Esophagus squamous epithelium (tissue), 5 donors: ENCODE measurements at regions not wholly inside any gene's neighbourhood (a gene's known extent, or its start where the extent isn't known, plus 50 kb on each side); places are given as distances from the start of the nearest gene placed in this dataset.
"Not testable (repeated sequence)": the region's sequence is repeated elsewhere in the genome, so short reads cannot be mapped to it uniquely, and the experiment has no call there.

Source experiments
- DNase-seq: peaks from one replicate; lab custom pipeline; 2025; lab: John Stamatoyannopoulos, UW
- H3K27ac ChIP-seq, 4 donors: fragments of 200-600 bp; sonication (generic); one replicate each; pipeline ENCODE4 v1.5.1; 2016 to 2019; ENCODE audit warnings: mild to moderate bottlenecking in 1 of 4
- H3K27me3 ChIP-seq, 4 donors: fragments of 200-600 bp; sonication (generic); 1 replicate in 3 of 4; 2 replicates in 1 of 4; pipeline versions ENCODE4 v1.5.1 to v1.6.0; 2017 to 2021; ENCODE audit warnings: antibody characterized with exemption in 1 of 4
- H3K36me3 ChIP-seq, 3 donors: fragments of 200-600 bp; sonication (generic); one replicate each; pipeline ENCODE4 v1.5.1; 2016 to 2019
- H3K4me1 ChIP-seq, 3 donors: fragments of 200-600 bp; sonication (generic); one replicate each; pipeline ENCODE4 v1.5.1; 2017 to 2019
- H3K4me3 ChIP-seq, 4 donors: fragments of 200-600 bp; sonication (generic); 1 replicate in 3 of 4; 2 replicates in 1 of 4; pipeline ENCODE4 v1.5.1; 2016 to 2019; ENCODE audit warnings: mild to moderate bottlenecking in 2 of 4, moderate library complexity in 1 of 4
- H3K9me3 ChIP-seq, 3 donors: fragments of 200-600 bp; sonication (generic); one replicate each; pipeline ENCODE4 v1.5.1; 2016 to 2019
- CTCF ChIP-seq, 6 experiments: fragments of 450-650 bp in 4 of 6; fragments of 200-600 bp in 2 of 6; sonication (generic) in 2 of 6; IDR thresholded peaks; one replicate each; pipeline ENCODE4 v1.5.1; 2016 to 2019; ENCODE audit warnings: antibody characterized with exemption in 6 of 6, mild to moderate bottlenecking in 4 of 6, moderate library complexity in 4 of 6
- POLR2A ChIP-seq, 4 donors: fragments of 450-650 bp; IDR thresholded peaks; one replicate each; pipeline ENCODE4 v1.6.1; 2017; ENCODE audit warnings: antibody characterized with exemption in 4 of 4, mild to moderate bottlenecking in 4 of 4, moderate library complexity in 3 of 4
- WGBS, 2 donors: methylation state at CpG; one replicate each; pipeline ENCODE4 v1.1.5; 2018; 5-methylcytosine and 5-hydroxymethylcytosine counted together
- intact Hi-C: fragments of 100-400 bp; cut with DNase I; formaldehyde crosslinking; loops from one replicate; pipeline ENCODE4 v1.15.0; 2022
- donor health status: DM: yes; HTN: yes; CAD: no.

- Histone ChIP-seq H3K27ac (no peak overlapping the region), H3K9me3 (no peaks in the 10 kb centered on the region), H3K27me3 (no peaks in the 10 kb centered on the region), H3K4me3 (no peak overlapping the region), H3K36me3 (no peaks in the 10 kb centered on the region), H3K4me1 (no peaks in the 10 kb centered on the region)
- TF ChIP-seq CTCF (IDR thresholded peaks at IDR 0.05) (no peak), POLR2A (IDR thresholded peaks at IDR 0.05) (no peak)
- 87% methylated on average over 7 of the region's 7 CpGs for WGBS, 2 donors
- DNase-seq = no peak
- intact Hi-C loops = no loop called here
Measured at GRCh38 chr12:25319233-25319984, 68.7 kb upstream of the KRAS start.

- TF ChIP-seq POLR2A (IDR thresholded peaks at IDR 0.05) (no peak), CTCF (IDR thresholded peaks at IDR 0.05) (no peak)
- intact Hi-C loops = no loop called here
- no peaks in the 10 kb centered on the region for H3K27me3 ChIP-seq
- H3K4me3 ChIP-seq = no peak overlapping the region
- H3K36me3 ChIP-seq = no peaks in the 10 kb centered on the region
- no peaks in the 10 kb centered on the region for H3K4me1 ChIP-seq
- 71 to 75% methylated on average over 4 of the region's 4 CpGs for WGBS, 2 donors
- no peak for DNase-seq
- H3K9me3 ChIP-seq = no peaks in the 10 kb centered on the region
- H3K27ac ChIP-seq = no peak overlapping the region
Measured at GRCh38 chr12:25317553-25317952, 66.8 kb upstream of the KRAS start.

GRCh38 chr12:25315388-25315787 lies 64.7 kb upstream of the KRAS start:
- no peak for DNase-seq
- Histone ChIP-seq H3K4me3 (no peak overlapping the region), H3K36me3 (no peaks in the 10 kb centered on the region), H3K9me3 (no peaks in the 10 kb centered on the region), H3K4me1 (no peaks in the 10 kb centered on the region), H3K27ac (no peak overlapping the region), H3K27me3 (no peaks in the 10 kb centered on the region)
- intact Hi-C loops = no loop called here
- TF ChIP-seq CTCF (IDR thresholded peaks at IDR 0.05) (no peak), POLR2A (IDR thresholded peaks at IDR 0.05) (no peak)

- H3K36me3 ChIP-seq, intact Hi-C loops, H3K9me3 ChIP-seq, H3K27me3 ChIP-seq, H3K4me3 ChIP-seq, DNase-seq, H3K27ac ChIP-seq, H3K4me1 ChIP-seq: not testable (repeated sequence)
- WGBS, 2 donors = 82 to 94% methylated on average over 4 of the region's 4 CpGs
Measured at GRCh38 chr12:25313266-25313990, 62.7 kb upstream of the KRAS start.

- intact Hi-C loops = no loop called here
- 74 to 96% methylated on average over 3 of the region's 3 CpGs for WGBS, 2 donors
- Histone ChIP-seq H3K4me3 (no peak overlapping the region), H3K4me1 (no peaks in the 10 kb centered on the region), H3K36me3 (no peaks in the 10 kb centered on the region), H3K9me3 (no peaks in the 10 kb centered on the region), H3K27ac (no peak overlapping the region), H3K27me3 (no peaks in the 10 kb centered on the region)
- DNase-seq = no peak
- TF ChIP-seq POLR2A (IDR thresholded peaks at IDR 0.05) = no peak
- TF ChIP-seq CTCF (IDR thresholded peaks at IDR 0.05) = no peak
Measured at GRCh38 chr12:25311506-25311905, 60.8 kb upstream of the KRAS start.

- H3K36me3 ChIP-seq, H3K9me3 ChIP-seq, DNase-seq, H3K27me3 ChIP-seq, H3K27ac ChIP-seq, H3K4me3 ChIP-seq, intact Hi-C loops, H3K4me1 ChIP-seq: not testable (repeated sequence)
- 92 to 100% methylated on average over 2 of the region's 2 CpGs for whole genome bisulfite sequencing, 2 donors
Measured at GRCh38 chr12:25310071-25310470, 59.3 kb upstream of the KRAS start.
